Stomach smooth muscle (tissue), 2 donors: ENCODE measurements at regions not wholly inside any gene's neighbourhood (a gene's known extent, or its start where the extent isn't known, plus 50 kb on each side); places are given as distances from the start of the nearest gene placed in this dataset.

Experiments
- H3K27ac ChIP-seq: one replicate; pipeline ENCODE4 v1.7.0; 2013; ENCODE audit warnings: mild to moderate bottlenecking, low read length, inconsistent platforms
- H3K27me3 ChIP-seq, 2 donors: one replicate each; pipeline ENCODE4 v1.7.0; 2013; ENCODE audit warnings: low read length in 2 of 2; ENCODE audit not compliant: insufficient read depth in 2 of 2, control insufficient read depth in 1 of 2
- H3K36me3 ChIP-seq, 2 donors: one replicate each; pipeline ENCODE4 v1.7.0; 2013; ENCODE audit warnings: low read length in 2 of 2; ENCODE audit not compliant: control insufficient read depth in 2 of 2, insufficient read depth in 2 of 2
- H3K4me1 ChIP-seq: one replicate; pipeline ENCODE4 v1.7.0; 2013; ENCODE audit warnings: low read length; ENCODE audit not compliant: control insufficient read depth, insufficient read depth
- H3K4me3 ChIP-seq, 2 donors: one replicate each; pipeline ENCODE4 v1.7.0; 2013; ENCODE audit warnings: low read length in 2 of 2
- H3K9ac ChIP-seq, 2 donors: one replicate each; pipeline ENCODE4 v1.7.0; 2013; ENCODE audit warnings: low read length in 2 of 2, mild to moderate bottlenecking in 1 of 2
- H3K9me3 ChIP-seq, 2 donors: one replicate each; pipeline ENCODE4 v1.7.0; 2013; ENCODE audit warnings: low read length in 2 of 2; ENCODE audit not compliant: control insufficient read depth in 2 of 2
- donor health status: healthy.
- donor health status: Pancreatic carcinoma.

DNA sequence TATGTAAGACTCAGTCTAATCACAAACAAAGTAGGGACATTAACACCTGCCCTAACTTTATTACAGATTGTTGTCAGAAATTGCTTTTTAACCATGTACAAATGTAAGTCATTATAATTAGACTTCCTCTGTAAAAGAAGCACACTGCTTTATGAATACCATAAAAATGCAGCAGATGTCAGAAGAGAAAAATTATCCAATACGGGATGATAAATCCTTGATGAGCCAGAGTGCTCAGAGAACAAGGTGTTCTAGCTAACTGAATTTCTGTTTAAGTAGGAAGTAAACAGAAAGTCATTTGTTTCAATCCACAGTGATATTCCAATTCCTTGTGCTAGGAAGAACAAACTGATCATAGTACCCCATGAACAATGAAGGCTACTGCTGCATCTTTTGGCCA lies 54.6 kb upstream of the BMPER start:
- Histone ChIP-seq H3K27me3 (no peaks in the 10 kb centered on the region), H3K4me3 (no peak overlapping the region)

DNA sequence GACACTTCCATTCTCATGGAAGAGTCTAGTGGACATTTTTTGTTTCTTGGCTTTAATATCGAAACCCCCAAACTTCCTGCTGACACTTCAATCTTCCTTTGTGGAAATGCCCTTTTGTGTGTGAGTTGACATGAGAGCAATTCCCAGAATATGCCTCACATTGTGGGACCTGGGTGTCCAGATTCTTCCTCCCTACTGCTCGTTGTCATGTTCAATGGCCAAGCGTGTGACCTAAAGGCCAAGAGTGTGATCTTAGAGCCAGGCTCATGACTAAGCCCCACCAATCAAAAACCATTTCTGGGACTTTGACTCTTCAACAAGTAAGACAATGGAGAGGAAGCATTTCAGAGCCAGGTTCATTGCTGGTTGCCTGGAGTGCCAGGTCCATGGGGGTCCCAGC lies 52.5 kb upstream of the BMPER start:
- Histone ChIP-seq H3K27ac (no peak overlapping the region), H3K4me3 (no peak overlapping the region), H3K36me3 (no peaks in the 10 kb centered on the region), H3K9me3 (no peaks in the 10 kb centered on the region), H3K9ac (no peak overlapping the region), H3K4me1 (no peaks in the 10 kb centered on the region), H3K27me3 (no peaks in the 10 kb centered on the region)

More for the DNA sequence above, 54.6 kb upstream of the BMPER start:
- Histone ChIP-seq H3K9me3 (no peaks in the 10 kb centered on the region), H3K9ac (no peak overlapping the region), H3K36me3 (no peaks in the 10 kb centered on the region), H3K27ac (no peak overlapping the region), H3K4me1 (no peaks in the 10 kb centered on the region)

DNA sequence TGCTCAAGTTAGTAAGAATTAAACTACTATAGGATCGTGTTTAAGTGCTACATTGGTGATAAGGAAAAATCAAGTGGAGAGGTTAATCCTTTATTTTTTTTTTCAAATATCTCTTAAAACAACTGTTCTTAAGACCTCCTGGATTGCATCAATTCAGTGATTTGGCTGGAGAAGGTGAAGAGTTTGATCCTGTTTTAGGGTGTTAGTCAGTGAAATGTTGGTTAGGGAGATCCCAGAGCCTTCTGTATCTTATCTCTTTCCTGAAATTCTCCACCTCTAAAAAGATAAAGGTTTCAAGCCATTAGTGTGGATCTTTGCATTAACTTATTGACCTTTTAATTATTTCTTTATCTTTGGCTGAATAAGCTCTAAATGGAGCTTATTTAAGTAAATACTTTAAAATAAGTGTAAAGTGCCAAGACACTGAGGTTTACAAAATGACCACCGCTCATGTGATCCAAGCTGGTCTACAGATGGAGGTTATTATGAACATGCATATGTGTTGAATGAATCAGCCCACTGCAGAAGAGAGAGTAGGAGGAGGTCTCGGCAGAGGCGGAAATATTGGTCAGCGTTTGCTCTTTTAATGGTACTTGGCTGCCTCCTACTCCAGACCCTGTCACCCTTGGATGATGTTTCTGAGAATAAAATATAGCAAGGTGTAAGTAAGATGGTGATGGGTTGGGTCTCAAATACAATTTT lies 51.8 kb upstream of the BMPER start:
- H3K27me3 ChIP-seq = no peaks in the 10 kb centered on the region
- no peaks in the 10 kb centered on the region for H3K4me1 ChIP-seq
- H3K27ac ChIP-seq = no peak overlapping the region
- no peaks in the 10 kb centered on the region for H3K9me3 ChIP-seq
- no peak overlapping the region for H3K9ac ChIP-seq
- H3K4me3 ChIP-seq = no peak overlapping the region
- H3K36me3 ChIP-seq = no peaks in the 10 kb centered on the region

DNA sequence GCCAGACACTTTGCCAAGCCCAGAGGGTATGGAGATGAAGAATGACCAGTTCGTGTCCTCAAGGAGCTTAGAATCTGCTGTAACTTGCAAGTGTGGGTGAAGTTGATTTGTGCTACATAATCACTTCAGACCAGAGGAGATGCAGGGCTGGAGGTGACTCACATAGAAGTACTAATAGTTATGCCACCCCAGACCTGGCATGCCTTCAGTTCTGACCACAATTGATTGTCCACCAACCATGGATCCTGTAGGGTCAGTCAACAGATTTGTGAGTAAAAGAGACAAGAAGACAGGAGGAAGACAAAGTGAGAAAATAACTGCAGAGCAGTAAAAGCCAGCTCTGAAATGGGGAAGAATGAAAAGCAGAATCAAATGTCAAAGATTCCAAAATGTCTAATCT lies 51.2 kb upstream of the BMPER start:
- Histone ChIP-seq H3K36me3 (no peaks in the 10 kb centered on the region), H3K27ac (no peak overlapping the region), H3K4me3 (no peak overlapping the region), H3K4me1 (no peaks in the 10 kb centered on the region), H3K9ac (no peak overlapping the region), H3K27me3 (no peaks in the 10 kb centered on the region), H3K9me3 (no peaks in the 10 kb centered on the region)

DNA sequence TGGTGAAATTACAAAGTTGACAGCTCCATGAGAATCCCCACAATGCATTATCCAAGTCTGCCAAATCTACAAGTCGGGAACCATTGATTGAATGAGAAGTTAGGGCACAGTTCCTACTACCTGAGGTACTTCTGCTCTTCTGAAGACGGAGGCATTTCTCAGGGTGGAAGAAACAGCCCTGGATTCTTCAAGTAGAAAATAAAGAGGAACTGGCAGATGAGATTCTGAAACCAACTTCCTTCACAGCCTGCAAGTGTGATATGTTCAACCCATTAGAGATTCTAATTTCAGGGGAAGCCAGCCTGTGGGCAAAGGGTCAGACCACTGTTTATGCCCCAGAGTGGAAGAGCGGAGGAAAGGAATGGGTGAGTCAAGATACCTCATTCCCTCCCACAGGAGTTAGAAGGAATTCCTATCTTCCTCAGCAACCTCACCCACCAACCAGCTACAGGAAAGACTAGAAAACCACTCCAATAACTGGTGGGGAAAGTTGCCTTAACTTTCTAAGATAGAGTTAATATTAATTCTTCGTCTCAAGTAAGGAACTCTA lies 50.5 kb upstream of the BMPER start:
- H3K27ac ChIP-seq = no peak overlapping the region
- H3K36me3 ChIP-seq = no peaks in the 10 kb centered on the region
- H3K27me3 ChIP-seq = no peaks in the 10 kb centered on the region
- H3K9ac ChIP-seq = no peak overlapping the region
- no peaks in the 10 kb centered on the region for H3K4me1 ChIP-seq
- no peak overlapping the region for H3K4me3 ChIP-seq
- H3K9me3 ChIP-seq = no peaks in the 10 kb centered on the region
